HG03571 (cell line): ENCODE measurements at regions not wholly inside any gene's neighbourhood (a gene's known extent, or its start where the extent isn't known, plus 50 kb on each side); places are given as distances from the start of the nearest gene placed in this dataset.
"Not testable (repeated sequence)": the region's sequence is repeated elsewhere in the genome, so short reads cannot be mapped to it uniquely, and the experiment has no call there.

Experiments
- ATAC-seq: cut with Tn5 transposase; IDR thresholded peaks from one replicate; pipeline ENCODE4 v1.9.1; 2021; ENCODE audit not compliant: unreplicated experiment

GRCh38 chr5:145585443-145586148 lies 249.5 kb downstream of the PRELID2 start:
- ATAC-seq, result no peak

- ATAC-seq, result no peak
Measured at GRCh38 chr5:145579301-145579700, 255.8 kb downstream of the PRELID2 start.

GRCh38 chr5:145574889-145575573 lies 260.1 kb downstream of the PRELID2 start:
- no peak for ATAC-seq

GRCh38 chr5:145568581-145568980 lies 266.6 kb downstream of the PRELID2 start:
- ATAC-seq, result no peak

- no peak for ATAC-seq
Measured at GRCh38 chr5:145562931-145563330, 272.2 kb downstream of the PRELID2 start.

GRCh38 chr5:145558288-145558687 lies 276.9 kb downstream of the PRELID2 start:
- ATAC-seq, result no peak

GRCh38 chr5:145557345-145557744 lies 277.8 kb downstream of the PRELID2 start:
- no peak for ATAC-seq

- no peak for ATAC-seq
Measured at GRCh38 chr5:145554399-145554798, 280.7 kb downstream of the PRELID2 start.

- no peak for ATAC-seq
Measured at GRCh38 chr5:145553177-145553576, 282.0 kb downstream of the PRELID2 start.

GRCh38 chr5:145551714-145552113 lies 283.4 kb downstream of the PRELID2 start:
- no peak for ATAC-seq

- no peak for ATAC-seq
Measured at GRCh38 chr5:145548097-145548496, 287.0 kb downstream of the PRELID2 start.

- no peak for ATAC-seq
Measured at GRCh38 chr5:145544401-145544800, 290.7 kb downstream of the PRELID2 start.

- no peak for ATAC-seq
Measured at GRCh38 chr5:145543968-145544367, 291.2 kb downstream of the PRELID2 start.

GRCh38 chr5:145540375-145540774 lies 294.8 kb downstream of the PRELID2 start:
- no peak for ATAC-seq

- ATAC-seq, result no peak
Measured at GRCh38 chr5:145539201-145539600, 295.9 kb downstream of the PRELID2 start.

GRCh38 chr5:145536133-145536532 lies 299.0 kb downstream of the PRELID2 start:
- no peak for ATAC-seq

GRCh38 chr5:145531038-145531734 lies 304.0 kb downstream of the PRELID2 start:
- no peak for ATAC-seq

- no peak for ATAC-seq
Measured at GRCh38 chr5:145521523-145521922, 313.6 kb downstream of the PRELID2 start.

GRCh38 chr5:145521066-145521465 lies 314.1 kb downstream of the PRELID2 start:
- no peak for ATAC-seq

- ATAC-seq, result no peak
Measured at GRCh38 chr5:145520335-145520734, 314.8 kb downstream of the PRELID2 start.

GRCh38 chr5:145517588-145517987 lies 317.6 kb downstream of the PRELID2 start:
- not testable (repeated sequence) for ATAC-seq

GRCh38 chr5:145511351-145511750 lies 323.8 kb downstream of the PRELID2 start:
- ATAC-seq, result no peak
